D341Med (cell line): ENCODE measurements at regions not wholly inside any gene's neighbourhood (a gene's known extent, or its start where the extent isn't known, plus 50 kb on each side); places are given as distances from the start of the nearest gene placed in this dataset.
"Not testable (repeated sequence)": the region's sequence is repeated elsewhere in the genome, so short reads cannot be mapped to it uniquely, and the experiment has no call there.

ENCODE experiments used
- DNase-seq: peaks from one replicate; pipeline ENCODE4 v3.0.0; 2012; ENCODE audit warnings: low spot score

DNA sequence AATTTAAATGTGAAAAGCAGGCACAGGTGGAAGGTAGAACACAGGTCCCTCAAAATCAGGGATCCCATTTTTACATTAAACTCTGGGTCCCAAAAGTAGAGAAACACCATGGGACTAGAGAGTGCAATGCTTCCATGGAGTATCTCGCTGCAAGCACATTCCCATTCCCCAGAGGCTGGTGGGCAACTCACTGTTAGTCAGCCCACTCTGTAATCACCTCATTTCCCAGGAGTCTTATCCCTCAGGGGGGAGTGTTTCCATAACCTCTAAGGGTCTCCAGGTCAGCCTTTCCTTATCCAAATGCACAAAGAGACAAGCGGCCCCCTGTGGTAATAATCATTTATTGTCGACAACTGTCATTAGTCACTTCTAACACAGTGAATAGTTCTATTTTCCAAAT is 490.1 kb upstream of the LRRC7 start:
- no peak for DNase-seq

DNA sequence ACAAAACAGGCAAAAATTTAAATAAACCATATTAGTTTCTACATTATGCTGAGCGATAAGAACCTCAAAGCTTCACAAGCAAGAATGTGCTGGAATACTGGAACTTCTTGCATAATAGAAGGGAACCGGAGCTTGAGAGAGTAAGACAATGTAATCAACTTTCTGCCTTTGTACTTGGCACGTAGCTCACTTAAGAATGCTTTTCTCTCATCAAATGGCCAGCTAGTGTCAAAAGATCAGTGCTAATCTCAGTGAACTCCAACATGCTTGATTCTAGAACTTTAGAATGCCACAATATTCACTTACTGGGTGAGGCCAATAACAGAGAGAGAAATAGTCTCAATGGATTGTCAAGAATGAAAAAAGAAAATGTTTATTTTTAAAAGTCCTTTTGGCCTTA is 486.1 kb upstream of the LRRC7 start:
- no peak for DNase-seq

DNA sequence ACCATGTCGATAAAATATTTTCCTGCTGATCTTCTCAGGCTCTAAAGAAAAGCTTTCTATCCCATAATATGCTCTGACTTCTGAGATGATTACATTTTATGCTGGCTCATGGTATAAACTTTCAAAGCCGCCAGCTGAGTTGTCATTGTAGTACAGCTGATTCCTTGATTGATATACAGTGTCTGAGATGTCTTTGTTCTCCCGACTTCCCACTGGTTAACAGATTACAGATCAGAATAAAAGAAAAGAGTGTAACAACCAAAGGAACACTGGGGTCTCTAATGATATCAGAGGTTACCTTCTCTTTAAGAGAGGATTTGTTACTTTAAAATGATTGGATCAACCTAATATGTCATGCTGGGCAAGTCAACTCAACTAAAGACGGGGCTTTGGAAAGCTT is 485.4 kb upstream of the LRRC7 start:
- no peak for DNase-seq

DNA sequence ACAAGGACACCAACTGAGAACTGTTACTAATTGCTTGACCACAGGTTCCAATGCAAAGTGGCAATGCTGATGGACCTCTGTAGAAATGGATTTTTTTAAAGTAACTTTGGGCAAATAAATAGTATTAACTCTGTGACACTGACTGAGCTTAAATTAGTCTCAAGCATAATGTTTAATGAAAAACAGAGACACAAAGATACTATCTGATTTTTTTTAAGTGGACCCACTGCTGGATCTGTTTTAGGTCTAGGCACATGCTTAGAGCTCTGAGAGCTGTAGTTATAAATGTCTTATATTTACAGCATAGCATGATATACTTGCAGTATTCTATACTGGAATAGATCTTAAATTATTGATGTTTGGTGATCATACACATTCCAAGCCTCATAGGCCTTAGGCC is 481.6 kb upstream of the LRRC7 start:
- DNase-seq = no peak

DNA sequence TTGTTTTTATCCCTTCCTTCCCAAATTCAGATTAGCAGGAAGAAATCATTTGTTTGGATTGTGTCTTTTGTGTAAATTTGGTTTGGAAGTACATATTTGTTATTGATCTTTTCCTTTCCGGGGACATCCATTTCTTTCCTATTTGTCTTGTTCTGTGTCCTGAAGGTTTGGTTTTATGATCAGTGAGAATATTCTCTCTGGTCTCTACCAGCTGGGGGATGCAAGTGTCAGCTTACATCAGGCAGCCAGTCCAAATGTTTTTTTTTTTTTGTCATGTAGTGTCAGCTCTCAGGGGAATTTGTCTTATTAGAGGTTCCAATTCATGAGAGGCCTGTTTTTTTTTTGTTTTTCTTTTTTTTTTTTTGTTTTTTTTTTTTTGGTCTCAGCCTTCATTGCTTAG is 479.2 kb upstream of the LRRC7 start:
- no peak for DNase-seq

DNA sequence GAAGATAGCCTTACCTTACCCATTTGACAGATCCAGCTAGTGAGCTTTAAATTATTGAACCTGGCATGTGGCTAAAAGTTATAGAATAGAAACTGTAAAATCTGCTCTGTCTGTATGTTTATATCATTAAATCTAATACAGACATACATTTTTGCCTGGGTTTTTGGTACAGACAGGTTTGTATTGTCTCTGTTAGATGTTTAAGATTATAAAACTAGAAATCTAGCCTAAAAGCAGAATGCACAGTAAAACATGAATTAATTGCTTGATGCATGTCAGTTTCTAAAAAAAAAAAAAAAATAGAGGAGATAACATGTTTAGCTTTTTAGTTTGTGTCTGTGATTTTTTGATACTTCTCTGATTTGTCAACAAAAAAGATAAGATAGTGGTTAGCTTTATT is 477.6 kb upstream of the LRRC7 start:
- no peak for DNase-seq

DNA sequence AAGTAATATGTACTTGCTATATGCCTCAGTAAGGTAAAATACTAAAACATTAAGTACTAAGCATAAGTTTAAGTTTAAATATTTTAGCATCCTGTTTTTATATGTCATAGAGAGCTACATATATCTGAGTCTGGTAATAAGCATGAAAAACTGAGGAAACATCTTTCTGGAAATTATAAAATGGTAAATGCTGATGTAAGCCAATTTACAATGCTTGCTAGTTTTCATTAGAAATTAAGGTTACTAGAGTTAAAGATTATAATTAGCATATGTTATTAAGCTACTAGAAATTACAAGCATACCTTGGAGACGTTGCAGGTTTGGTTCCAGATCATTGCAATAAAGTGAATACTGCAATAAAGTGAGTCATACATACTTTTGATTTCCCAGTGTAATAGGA is 477.0 kb upstream of the LRRC7 start:
- no peak for DNase-seq

DNA sequence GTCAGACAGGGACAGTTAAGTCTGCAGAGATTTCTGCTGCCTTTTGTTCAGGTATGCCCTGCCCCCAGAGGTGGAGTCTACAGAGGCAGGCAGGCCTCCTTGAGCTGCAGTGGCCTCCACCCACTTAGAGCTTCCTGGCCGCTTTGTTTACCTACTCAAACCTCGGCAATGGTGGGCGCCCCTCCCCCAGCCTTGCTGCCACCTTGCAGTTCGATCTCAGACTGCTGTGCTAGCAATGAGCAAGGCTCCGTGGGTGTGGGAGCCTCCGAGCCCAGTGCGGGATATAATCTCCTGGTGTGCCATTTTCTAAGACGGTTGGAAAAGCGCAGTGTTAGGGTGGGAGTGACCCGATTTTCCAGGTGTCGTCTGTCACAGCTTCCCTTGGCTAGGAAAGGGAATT is 465.7 kb upstream of the LRRC7 start:
- DNase-seq = not testable (repeated sequence)

DNA sequence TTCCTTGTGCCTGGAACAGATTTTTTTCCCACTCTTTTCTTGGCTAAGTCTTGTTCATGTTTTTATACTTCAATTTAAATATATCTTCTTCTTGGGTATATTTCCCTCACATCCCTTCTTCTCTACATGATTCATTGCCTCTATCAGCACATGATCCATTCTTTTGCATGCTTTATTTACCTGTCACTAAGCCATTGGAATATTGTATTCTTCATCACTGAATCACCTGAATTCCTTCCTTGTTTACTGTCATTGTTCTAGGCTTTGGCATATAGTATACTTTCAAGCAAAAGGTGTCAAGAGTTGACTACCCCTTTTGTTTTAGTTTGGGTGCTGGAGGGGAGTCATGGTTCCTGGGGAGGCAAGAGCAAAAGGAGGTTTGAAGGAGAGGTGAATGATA is 464.5 kb upstream of the LRRC7 start:
- DNase-seq = no peak

DNA sequence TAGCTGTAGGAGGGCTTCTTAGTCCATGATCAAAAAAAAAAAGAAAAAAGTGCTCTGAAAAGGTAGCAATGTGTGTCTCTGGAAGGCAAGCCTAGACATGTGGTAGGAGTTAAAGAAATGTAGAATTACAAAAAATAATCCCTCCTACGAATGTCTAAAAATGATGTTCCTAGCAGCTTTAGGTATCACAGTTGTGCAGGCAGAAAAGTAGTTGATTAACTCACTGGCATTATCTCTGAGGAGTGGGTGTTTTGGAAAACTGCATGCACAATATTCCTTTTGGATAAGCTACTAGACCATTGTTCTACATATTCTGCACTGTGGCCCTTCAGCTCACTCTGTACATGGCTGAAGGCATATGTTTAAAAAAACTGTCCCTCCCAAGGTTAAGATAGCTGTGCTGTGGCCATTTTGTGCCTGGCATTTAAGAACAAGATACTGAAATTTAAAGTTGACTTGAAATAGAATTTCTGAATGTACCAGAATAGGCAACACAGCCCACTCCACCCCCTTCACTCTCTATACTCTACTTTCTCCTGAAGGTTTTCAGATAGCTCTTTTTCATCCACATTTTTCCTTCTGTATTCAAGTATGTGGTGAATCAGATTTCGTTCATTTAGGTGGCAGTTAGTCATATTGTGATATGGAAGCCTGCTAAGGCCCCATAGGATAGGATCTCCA is 463.9 kb upstream of the LRRC7 start:
- DNase-seq = no peak

DNA sequence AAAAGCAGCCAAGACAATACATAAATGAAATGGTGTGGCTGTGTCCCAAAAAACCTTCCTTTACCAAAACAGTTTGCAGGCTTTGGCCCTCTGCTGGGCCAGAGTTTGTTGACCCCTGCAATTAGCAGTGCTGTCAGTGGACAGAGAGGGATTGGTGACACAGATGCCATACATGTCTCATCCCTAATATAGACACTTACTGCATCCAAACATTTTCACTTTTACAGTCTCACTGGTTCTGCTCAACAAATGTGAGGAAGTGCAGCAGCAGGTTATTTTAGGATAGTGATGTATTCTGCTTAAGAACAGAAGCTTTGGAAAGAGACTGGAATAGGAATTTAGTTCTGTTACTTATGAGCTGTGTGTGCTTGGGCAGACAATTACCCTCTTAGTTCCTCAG is 462.8 kb upstream of the LRRC7 start:
- DNase-seq = no peak

DNA sequence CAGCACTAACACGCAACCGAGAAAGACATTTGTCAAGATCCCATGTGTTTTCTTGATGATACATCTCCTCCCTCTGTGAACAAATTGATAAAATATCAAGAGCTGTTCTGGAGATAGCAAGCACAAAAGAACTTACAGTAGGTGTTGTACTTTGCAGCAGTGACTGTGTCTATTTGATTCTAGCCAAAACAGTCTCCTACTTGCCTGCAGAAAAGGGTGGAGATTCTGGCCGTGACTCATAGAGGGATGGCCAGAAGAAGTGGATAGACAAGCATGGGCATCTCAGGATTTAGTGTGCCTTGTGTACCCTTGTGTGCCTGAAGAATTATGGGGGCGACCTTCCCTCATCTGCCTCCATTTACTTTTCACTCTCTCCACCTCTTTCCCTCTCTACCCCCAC is 458.4 kb upstream of the LRRC7 start:
- DNase-seq = no peak

DNA sequence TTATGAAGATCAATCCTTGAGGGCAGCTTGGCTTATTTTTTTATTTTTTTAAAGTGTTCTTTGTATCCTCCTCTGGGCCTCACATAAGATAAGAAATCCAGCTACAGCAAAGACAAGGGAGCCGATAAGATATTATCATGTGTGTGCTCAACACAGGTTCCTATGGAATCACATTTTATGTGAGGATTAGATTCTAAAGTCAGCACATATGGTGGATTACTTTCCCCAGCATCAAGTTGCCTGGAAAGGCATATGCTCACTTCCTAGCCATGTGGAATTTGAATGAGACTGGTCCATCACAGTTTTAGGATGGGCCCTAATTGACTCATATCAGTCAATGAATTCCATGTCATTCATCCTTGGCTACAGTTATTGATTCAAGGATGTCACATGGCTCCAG is 456.9 kb upstream of the LRRC7 start:
- DNase-seq = peak; percentile 24

DNA sequence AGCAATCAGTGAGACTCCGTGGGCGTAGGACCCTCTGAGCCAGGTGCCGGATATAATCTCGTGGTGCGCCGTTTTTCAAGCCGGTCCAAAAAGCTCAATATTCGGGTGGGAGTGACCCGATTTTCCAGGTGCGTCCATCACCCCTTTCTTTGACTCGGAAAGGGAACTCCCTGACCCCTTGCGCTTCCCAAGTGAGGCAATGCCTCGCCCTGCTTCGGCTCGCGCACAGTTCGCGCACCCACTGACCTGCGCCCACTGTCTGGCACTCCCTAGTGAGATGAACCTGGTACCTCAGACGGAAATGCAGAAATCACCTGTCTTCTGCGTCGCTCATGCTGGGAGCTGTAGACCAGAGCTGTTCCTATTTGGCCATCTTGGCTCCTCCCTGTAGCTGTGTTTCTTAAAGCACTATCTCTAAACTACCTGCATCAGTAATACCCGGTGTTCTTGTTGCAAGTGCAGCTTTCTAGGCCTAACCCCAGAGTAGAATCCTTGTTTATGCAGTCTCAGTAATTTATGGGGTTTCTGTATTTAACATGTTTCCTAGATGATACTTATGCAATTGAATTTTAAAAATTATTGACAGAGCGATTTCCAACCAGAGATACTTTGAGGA is 447.5 kb upstream of the LRRC7 start:
- DNase-seq = not testable (repeated sequence)

DNA sequence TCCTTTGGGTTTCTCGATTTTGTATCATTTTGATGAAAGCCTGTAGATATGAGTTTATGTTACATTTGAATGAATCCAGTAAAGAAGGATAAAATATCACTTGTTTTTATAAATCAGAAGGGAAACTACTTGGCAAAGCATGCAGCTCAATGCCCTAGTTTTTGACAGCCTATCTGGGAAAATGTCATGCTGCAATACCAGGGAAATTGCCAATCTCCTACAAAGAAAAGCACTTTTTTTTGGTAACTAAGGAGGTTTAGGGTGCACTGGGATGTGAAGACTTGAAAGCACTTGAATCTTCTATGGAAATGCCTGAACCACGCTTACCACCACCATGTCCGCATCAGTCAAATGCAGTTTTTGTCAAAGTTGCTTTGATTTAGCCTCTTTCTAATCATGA is 446.9 kb upstream of the LRRC7 start:
- no peak for DNase-seq

DNA sequence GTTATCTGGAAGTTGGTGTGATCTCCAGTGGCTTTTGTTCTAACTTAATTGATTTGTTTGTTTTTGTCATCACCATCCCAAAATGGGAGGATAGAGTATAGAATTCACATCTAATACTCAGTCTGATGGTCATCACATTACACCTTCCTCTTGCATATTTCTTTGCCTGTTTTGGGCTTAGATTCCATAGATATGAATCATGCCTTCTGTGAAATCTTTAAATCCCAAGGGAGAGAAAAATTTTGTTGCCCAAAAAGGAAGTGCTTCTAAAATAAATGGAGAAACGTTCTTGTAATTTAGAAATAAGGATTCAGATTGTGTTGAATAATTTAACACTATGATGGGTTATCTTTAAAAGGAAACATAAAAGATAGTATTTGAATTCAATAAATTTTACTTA is 446.0 kb upstream of the LRRC7 start:
- no peak for DNase-seq

DNA sequence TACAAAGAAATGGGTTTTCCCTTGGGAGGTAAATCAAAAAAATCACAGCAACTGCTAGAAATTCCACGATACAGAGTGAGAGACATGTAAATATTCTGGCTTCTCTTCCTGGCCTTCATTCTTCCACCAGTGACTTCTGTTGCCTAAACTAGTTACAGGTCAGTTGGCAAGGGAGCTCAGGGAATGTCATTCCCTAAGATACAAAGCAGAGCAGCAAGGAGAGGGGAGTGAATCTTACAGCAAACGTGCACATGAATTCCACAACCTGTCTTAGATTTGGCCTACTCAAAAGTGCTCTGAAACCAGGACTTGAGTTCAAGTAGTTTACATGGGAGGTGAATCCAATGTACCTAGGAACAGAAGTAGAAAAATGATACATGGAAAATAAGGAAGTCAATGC is 445.3 kb upstream of the LRRC7 start:
- no peak for DNase-seq

DNA sequence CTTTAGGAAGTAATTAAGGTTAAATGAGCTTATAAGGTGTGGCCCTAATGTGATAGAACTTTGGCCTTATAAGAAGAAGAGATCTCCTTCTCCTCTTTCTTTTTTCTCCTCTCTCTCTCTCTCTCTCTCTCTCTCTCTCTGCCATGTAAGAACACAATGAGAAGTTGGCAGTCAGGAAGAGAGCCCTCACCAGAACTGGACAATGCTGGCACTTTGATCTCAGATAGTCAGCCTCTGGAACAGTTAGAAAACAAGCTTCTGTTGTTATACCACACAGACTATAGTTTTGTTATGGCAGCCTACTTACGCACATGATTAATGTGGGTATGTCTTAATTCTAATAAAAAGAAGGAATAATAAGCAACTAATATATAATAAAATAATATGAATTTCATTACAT is 444.2 kb upstream of the LRRC7 start:
- DNase-seq = no peak

DNA sequence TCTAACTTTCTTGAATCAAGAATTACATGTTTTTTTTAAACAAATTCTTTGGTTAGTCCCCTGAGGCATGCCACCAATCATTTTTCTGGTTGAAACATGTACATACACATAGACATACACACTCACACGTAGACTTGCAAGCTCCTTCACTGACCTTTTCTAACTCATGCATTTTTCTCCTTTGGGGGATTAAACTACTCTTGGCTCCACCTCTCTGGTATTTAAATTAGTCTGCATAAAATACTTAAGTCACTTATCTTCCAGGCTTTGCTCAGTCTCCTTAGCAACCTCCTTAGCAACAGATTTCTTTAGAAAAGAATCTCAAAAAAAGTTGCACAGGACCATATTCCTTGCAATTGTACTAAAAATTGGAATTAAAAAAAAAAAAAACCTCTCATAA is 440.9 kb upstream of the LRRC7 start:
- no peak for DNase-seq

DNA sequence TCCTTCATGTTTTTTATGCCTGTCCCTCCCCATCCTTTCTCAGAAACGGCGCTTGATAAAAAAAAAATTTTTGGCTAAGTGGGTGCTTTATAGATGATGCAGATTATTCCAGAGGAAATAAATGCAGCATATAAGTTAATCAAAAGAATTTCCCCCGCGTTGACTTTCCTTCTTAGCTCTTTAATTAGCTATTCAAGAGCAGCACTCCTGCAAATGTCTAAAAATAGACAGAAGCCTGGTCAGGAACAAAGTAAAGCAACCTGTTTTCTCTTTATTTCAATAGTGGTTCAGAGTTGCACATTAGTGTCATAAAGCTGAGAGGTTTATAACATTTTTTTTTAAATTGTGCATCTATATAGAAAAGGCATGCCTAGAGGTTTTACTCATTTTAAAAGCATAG is 439.5 kb upstream of the LRRC7 start:
- no peak for DNase-seq

DNA sequence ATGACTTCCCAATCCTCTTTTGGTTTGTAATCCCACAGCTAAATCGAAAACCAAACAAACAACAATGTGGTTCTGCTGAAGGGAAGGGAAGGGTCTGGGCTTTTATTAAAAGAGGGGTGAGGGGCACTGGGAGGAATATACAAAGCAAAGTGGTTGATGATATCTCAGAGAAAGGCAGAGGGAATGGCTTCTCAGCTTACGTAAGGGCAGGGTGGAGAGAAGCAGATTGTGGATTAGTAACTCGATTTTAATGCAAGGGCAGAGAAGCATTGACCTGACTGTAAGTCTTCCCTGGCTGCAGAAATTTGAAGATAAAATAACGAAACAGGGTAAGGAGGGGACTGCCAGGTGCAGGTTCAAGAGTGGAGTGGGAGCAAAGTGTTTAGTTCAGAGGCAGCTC is 438.2 kb upstream of the LRRC7 start:
- DNase-seq = no peak

DNA sequence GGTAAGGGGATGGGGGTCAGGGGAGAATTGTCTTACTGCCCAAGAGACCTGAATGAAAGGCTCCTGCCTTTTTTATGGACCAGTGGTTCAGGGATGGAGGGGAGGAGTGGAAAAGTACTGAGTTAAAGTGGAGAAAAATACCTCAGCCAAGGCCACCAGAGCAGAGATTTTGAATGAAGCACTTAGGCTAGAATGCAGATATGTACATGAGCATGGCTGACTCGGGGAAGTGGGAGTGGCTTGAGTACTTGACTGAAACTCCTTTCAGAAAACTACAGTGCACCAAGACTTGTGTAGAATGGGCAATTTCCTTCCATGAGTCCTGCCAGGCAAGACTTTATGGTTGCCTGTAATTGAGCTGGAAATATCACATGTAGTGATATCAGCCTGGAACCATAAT is 429.6 kb upstream of the LRRC7 start:
- DNase-seq = no peak

DNA sequence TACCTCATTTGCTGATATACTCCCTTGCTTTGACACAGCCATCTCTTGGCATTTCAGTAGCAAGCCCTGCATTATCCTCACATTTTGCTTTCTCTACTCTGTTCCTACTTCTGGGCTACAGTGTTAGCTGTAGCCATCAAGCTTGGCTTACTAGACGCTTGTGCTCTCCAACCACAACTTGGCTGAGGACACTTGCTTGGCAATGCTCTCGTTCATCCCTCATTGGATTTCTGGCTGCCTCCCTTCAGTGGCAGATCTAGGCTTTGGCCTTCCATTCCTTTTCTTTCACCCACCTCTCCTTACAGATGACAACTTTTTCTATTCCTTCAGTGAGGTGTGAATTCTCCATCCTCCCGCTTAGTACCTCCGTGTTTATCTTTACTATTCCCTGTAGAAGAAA is 428.7 kb upstream of the LRRC7 start:
- no peak for DNase-seq

DNA sequence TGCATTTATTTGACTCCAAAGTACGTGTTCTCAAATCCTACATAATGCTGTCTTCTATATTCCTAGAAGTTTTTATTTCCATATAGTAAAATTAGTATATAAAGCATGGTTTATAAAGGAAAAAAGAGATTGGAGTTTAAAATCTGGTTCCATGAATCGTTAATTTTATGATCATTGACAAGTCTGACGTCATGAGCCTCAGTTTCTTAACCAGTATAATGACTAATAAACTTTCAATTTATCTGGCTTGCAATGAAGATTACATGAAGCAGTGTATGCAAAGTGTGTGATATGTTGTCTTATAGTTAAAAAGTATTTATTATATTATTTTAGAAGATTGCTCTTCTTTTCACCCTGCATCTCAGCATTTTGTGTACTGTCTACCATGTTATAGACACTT is 421.4 kb upstream of the LRRC7 start:
- DNase-seq = no peak
